GM21515 (cell line): ENCODE measurements at regions not wholly inside any gene's neighbourhood (a gene's known extent, or its start where the extent isn't known, plus 50 kb on each side); places are given as distances from the start of the nearest gene placed in this dataset.
"Not testable (repeated sequence)": the region's sequence is repeated elsewhere in the genome, so short reads cannot be mapped to it uniquely, and the experiment has no call there.

ENCODE experiments used
- ATAC-seq: cut with Tn5 transposase; IDR thresholded peaks from one replicate; pipeline ENCODE4 v1.9.1; 2021; ENCODE audit not compliant: unreplicated experiment

GRCh38 chr2:114248648-114249047, 193.8 kb upstream of the DPP10 start:
- ATAC-seq: no peak

- ATAC-seq: no peak
Observed at GRCh38 chr2:114252713-114253112, 189.7 kb upstream of the DPP10 start.

DNA sequence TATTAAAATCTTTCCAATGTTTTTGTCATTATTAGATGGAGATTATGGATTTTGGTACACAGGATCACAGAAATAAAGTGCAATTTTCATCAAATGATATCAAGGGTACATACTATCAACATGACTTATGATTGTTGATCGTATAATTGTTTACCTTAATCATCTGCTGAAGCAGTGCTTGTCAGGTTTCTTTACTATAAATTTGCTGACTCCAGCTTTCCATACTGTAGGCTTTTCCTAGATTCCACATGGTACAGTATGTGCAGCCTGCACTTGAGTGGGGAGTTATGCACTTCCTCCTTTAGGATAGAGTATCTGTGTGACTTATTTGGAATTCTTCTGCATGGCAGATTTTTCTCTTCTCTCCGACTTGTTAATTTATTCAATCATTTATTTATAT, 187.6 kb upstream of the DPP10 start:
- ATAC-seq: no peak

GRCh38 chr2:114259389-114259788, 183.1 kb upstream of the DPP10 start:
- ATAC-seq: no peak

DNA sequence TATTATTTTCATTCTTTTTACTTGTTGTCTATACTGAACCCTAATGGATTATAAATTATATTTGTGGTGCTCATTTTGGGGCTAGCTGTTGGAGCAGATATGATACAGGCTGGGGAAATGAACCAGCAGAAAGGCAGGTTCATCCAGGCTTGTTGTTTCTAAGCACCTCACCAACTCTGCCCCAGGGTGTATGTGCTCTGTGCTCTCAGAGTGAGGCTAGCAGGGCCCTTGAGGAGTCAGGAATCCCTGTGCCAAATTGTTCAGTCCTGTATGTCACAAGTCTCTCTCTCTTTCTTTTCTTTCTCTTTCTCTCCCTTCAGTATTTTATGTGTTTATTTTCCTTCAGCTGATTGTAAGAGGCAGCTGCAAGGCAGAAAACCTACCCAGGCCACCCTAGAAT, 181.1 kb upstream of the DPP10 start:
- no peak for ATAC-seq

- no peak for ATAC-seq
Observed at GRCh38 chr2:114265261-114265660, 177.2 kb upstream of the DPP10 start.

DNA sequence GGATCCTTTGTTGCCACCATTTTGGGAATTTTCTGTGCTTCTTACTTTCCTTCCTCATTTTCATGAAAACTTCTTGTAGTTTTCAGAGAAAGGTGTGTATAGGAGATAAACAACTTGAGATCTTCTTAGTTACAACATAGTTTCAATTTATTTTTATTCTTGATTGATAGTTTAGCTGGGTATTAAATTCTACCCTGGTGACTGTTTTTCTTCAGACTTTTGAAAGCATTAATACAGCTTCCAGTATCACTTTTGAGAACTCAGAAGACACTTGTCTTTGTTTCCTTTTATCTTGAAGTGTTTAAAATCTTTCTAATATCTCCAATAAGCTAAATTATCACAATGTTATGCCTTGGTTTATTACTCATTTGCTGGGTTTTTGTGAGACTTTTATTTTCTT, 167.5 kb upstream of the DPP10 start:
- ATAC-seq: no peak

DNA sequence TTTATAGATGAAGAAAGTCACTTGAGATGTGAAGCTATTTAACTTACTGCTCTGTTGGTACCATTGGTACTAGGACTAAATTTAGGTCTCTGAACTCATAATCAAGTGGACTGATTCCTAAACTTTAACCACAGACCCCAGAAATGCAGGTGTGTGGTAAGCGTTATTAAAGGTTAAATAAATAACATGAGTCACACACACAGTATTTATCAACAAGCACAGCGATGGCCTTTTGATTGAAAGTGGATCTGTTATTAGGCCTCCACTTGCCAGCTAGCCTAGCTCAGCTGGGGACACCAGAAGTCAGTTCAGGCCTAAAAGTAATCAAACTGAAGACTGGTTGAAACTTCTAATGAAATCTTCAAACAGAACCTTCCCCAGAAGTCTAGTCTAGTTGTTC, 161.3 kb upstream of the DPP10 start:
- no peak for ATAC-seq

DNA sequence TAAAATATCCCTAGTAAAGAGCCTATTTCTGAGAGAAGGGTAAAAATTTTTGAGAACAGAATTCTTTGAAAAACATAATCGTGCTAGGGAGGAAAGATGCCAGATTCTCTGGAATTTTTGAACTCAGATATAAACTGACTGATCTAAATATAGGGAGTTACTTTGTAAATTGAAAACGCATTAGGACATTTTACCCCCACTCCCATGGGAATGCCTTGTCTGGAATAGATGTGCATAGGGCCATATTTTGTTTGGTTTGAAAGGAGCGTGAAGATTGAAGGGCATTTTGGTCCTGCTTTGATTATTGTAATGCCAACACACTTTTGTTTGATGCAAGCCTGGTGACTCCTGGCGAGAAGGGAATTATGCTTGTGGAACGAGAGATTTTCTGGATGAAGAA, 158.7 kb upstream of the DPP10 start:
- ATAC-seq: no peak

DNA sequence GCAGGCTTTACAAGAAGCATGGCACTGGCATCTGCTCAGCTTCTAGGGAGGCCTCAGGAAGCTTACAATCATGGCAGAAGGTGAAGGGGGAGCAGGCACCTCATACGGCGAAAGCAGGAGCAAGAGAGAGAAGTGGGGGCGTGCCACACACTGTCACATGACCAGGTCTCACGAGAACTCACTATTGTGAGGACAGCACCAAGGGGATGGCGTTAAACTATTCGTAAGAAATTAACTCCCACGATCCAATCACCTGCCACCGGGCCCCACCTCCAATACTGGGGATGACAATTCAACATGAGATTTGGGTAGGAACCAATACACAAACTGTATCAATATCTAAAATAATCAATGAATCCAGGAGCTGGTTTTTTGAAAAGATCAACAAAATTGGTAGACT, 156.0 kb upstream of the DPP10 start:
- no peak for ATAC-seq

- ATAC-seq: no peak
Observed at GRCh38 chr2:114293355-114293754, 149.1 kb upstream of the DPP10 start.

GRCh38 chr2:114294741-114295140, 147.7 kb upstream of the DPP10 start:
- ATAC-seq: no peak

GRCh38 chr2:114300351-114300750, 142.1 kb upstream of the DPP10 start:
- not testable (repeated sequence) for ATAC-seq

- no peak for ATAC-seq
Observed at GRCh38 chr2:114316532-114317300, 125.7 kb upstream of the DPP10 start.

DNA sequence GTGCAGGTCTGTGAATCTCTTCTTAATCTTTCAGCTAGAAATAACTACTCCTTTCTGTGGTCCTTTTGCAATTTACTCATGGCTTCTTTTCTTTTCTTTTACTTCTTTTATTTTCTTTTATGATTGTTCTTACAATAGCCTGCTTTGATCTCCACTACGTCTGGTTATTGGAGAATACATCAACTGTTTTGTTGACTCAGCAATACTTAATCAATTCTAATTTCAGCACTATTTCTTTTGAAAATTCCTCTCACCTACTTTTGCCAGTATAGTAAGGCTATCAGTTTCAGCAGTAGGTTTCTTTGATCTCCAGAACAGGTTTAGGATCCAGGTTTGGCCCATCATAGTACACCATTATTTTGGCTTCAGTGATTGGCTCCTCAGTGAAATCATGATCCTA, 111.8 kb upstream of the DPP10 start:
- ATAC-seq: no peak

DNA sequence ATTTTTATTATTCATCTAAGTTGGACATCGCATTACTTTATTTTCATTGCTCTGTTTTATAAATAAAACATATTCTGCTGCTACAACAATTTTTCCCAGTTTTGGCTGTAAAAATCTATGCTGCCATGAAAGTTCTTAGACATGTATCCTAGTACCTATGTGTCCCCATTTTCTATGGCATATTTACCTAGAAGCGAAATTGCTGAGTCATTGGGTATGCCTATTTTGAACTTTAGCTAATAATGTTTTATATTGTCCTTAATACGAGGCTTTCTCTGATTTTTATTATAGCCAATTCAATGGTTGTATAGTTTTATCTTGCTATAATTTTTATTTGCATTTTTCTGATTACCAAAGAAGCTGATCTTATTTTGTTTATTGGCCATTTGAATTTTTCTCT, 110.5 kb upstream of the DPP10 start:
- no peak for ATAC-seq

GRCh38 chr2:114345246-114345645, 97.2 kb upstream of the DPP10 start:
- no peak for ATAC-seq

DNA sequence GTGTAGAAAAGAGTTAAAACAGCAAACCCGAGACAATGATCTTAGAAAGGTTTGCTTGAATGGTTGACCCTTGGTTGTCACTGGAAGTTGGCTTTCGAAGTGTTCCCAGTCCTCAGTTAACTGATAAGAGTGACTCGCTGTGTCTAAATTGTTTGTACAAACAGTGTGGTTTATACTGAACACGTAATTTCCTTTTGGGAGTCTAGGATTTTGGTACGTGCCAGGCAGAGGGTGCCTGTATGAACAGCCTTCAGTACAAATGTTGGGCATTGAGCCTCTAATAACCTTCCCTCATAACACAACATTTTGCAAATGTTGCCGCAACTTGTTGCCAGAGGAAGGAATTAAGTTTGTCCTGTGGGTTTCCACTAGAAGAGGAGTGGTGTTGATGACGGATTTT, 95.8 kb upstream of the DPP10 start:
- ATAC-seq: no peak

GRCh38 chr2:114350186-114350725, 92.2 kb upstream of the DPP10 start:
- ATAC-seq: no peak

DNA sequence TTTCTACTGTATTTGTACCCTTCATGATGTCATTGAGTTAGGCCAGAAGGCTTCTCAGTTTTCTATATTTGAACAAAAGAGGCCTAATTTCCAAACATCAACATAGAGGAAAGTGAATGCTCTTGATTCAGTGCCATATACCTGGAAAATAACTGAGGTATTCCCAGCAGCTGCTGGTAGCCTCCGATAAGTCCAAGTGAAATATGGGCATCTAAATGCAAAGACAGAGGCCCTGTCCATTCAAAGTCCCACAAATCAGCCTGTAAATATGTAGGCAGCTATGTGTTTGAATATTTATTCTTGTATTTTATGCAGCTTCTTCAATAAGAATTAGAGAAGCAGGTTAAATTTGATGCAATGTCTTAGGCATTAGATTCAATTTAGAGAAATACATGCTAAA, 89.5 kb upstream of the DPP10 start:
- ATAC-seq: no peak

GRCh38 chr2:114354199-114354598, 88.2 kb upstream of the DPP10 start:
- no peak for ATAC-seq

- ATAC-seq: no peak
Observed at GRCh38 chr2:114368705-114369104, 73.7 kb upstream of the DPP10 start.

DNA sequence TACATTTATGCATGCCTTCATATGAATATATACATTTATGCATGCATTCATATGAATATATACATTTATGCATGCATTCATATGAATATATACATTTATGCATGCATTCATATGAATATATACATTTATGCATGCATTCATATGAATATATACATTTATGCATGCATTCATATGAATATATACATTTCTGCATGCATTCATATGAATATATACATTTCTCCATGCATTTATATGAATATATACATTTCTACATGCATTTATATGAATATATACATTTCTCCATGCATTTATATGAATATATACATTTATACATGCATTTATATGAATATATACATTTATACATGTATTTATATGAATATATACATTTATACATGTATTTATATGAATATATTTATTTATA, 70.7 kb upstream of the DPP10 start:
- not testable (repeated sequence) for ATAC-seq
